G401 (cell line): ENCODE measurements at regions not wholly inside any gene's neighbourhood (a gene's known extent, or its start where the extent isn't known, plus 50 kb on each side); places are given as distances from the start of the nearest gene placed in this dataset.
"Not testable (repeated sequence)": the region's sequence is repeated elsewhere in the genome, so short reads cannot be mapped to it uniquely, and the experiment has no call there.

Experiments
- DNase-seq: peaks from one replicate; pipeline ENCODE4 v3.0.0-alpha.2; 2015; ENCODE audit warnings: low spot score
- in situ Hi-C: cut with HindIII; loops from 2 replicates; pipeline ENCODE4 v1.10.0; 2016; ENCODE audit warnings: low sequenced_read_pairs, mixed read lengths

DNA sequence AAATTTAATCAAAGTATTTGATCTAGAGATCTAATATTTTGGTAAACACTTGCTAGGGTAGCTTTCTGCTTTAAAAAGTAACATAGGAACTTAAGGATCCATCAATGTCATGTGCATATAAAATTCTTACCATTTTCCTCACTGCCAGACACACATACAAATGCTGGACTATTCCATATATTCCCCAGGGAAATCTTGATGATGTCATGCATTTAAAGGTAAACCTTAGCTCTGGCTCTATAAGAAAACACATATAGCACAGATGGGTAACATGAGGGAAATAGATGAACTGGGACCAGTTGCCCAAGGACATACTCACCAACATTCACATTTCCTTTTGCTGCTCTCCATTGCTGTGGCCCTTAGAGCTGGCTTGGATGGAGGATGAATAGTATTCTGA, 79.1 kb upstream of the FMNL2 start:
- no peak for DNase-seq
- in situ Hi-C loops = no loop called here

GRCh38 chr2:152260939-152261338, 74.0 kb upstream of the FMNL2 start:
- in situ Hi-C loops = no loop called here

DNA sequence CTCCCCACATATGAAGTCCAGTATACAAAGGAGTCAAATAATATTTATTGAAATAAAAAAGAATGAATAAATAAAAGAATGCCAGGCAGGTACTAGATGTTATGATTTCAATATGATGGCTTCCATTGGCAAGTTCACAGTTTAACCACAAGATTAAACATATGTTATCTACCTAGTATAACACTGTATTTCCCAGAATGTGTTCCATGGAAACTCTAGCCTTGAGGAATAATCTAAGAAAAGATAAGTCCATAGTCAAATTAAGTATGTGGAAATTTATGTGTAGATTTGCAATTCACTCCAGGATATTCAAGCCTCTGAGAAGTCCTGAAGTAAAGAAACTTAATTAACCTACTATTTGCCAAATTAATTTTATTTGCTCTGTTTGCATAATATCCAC, 71.1 kb upstream of the FMNL2 start:
- in situ Hi-C loops = no loop called here

More at GRCh38 chr2:152260939-152261338, 74.0 kb upstream of the FMNL2 start:
- DNase-seq = no peak

GRCh38 chr2:152273732-152274260, 61.2 kb upstream of the FMNL2 start:
- in situ Hi-C loops, DNase-seq: not testable (repeated sequence)

More for the DNA sequence above, 71.1 kb upstream of the FMNL2 start:
- no peak for DNase-seq

DNA sequence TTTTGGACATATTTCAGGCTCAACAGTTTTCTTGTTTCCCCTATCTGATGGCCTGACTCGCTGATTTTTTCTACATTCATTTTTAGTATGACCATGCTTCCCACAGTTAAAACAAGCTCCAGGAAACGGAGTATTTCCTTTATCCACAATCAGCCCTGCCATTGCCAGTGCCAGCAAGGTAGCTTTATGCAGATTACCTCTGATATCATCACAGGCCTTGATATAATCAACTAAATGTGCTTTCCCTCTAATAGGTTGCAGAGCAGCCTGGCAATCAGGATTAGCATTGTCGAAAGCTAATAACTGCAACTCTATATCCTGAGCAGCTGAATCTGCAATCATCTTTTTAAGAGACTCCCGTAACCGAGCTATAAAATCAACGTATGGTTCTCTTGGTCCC, 57.1 kb upstream of the FMNL2 start:
- in situ Hi-C loops, DNase-seq: not testable (repeated sequence)

- no peak for DNase-seq
- in situ Hi-C loops = no loop called here
Measured at GRCh38 chr2:152278526-152278925, 56.4 kb upstream of the FMNL2 start.

GRCh38 chr2:152279367-152279766, 55.6 kb upstream of the FMNL2 start:
- DNase-seq, in situ Hi-C loops: not testable (repeated sequence)

- DNase-seq = no peak
- in situ Hi-C loops = no loop called here
Measured at GRCh38 chr2:152280780-152281179, 54.2 kb upstream of the FMNL2 start.

- in situ Hi-C loops = no loop called here
- no peak for DNase-seq
Measured at GRCh38 chr2:152283392-152283791, 51.6 kb upstream of the FMNL2 start.

GRCh38 chr2:152284398-152284797, 50.6 kb upstream of the FMNL2 start:
- peak; percentile 38 for DNase-seq
- in situ Hi-C loops = no loop called here
